Esophagus squamous epithelium (tissue), 5 donors: ENCODE measurements at regions not wholly inside any gene's neighbourhood (a gene's known extent, or its start where the extent isn't known, plus 50 kb on each side); places are given as distances from the start of the nearest gene placed in this dataset.
"Not testable (repeated sequence)": the region's sequence is repeated elsewhere in the genome, so short reads cannot be mapped to it uniquely, and the experiment has no call there.

Experiments
- DNase-seq: peaks from one replicate; lab custom pipeline; 2025; lab: John Stamatoyannopoulos, UW
- H3K27ac ChIP-seq, 4 donors: fragments of 200-600 bp; sonication (generic); one replicate each; pipeline ENCODE4 v1.5.1; 2016 to 2019; ENCODE audit warnings: mild to moderate bottlenecking in 1 of 4
- H3K27me3 ChIP-seq, 4 donors: fragments of 200-600 bp; sonication (generic); 1 replicate in 3 of 4; 2 replicates in 1 of 4; pipeline versions ENCODE4 v1.5.1 to v1.6.0; 2017 to 2021; ENCODE audit warnings: antibody characterized with exemption in 1 of 4
- H3K36me3 ChIP-seq, 3 donors: fragments of 200-600 bp; sonication (generic); one replicate each; pipeline ENCODE4 v1.5.1; 2016 to 2019
- H3K4me1 ChIP-seq, 3 donors: fragments of 200-600 bp; sonication (generic); one replicate each; pipeline ENCODE4 v1.5.1; 2017 to 2019
- H3K4me3 ChIP-seq, 4 donors: fragments of 200-600 bp; sonication (generic); 1 replicate in 3 of 4; 2 replicates in 1 of 4; pipeline ENCODE4 v1.5.1; 2016 to 2019; ENCODE audit warnings: mild to moderate bottlenecking in 2 of 4, moderate library complexity in 1 of 4
- H3K9me3 ChIP-seq, 3 donors: fragments of 200-600 bp; sonication (generic); one replicate each; pipeline ENCODE4 v1.5.1; 2016 to 2019
- CTCF ChIP-seq, 6 experiments: fragments of 450-650 bp in 4 of 6; fragments of 200-600 bp in 2 of 6; sonication (generic) in 2 of 6; IDR thresholded peaks; one replicate each; pipeline ENCODE4 v1.5.1; 2016 to 2019; ENCODE audit warnings: antibody characterized with exemption in 6 of 6, mild to moderate bottlenecking in 4 of 6, moderate library complexity in 4 of 6
- POLR2A ChIP-seq, 4 donors: fragments of 450-650 bp; IDR thresholded peaks; one replicate each; pipeline ENCODE4 v1.6.1; 2017; ENCODE audit warnings: antibody characterized with exemption in 4 of 4, mild to moderate bottlenecking in 4 of 4, moderate library complexity in 3 of 4
- WGBS, 2 donors: methylation state at CpG; one replicate each; pipeline ENCODE4 v1.1.5; 2018; 5-methylcytosine and 5-hydroxymethylcytosine counted together
- intact Hi-C: fragments of 100-400 bp; cut with DNase I; formaldehyde crosslinking; loops from one replicate; pipeline ENCODE4 v1.15.0; 2022
- donor health status: DM: yes; HTN: yes; CAD: no.

DNA sequence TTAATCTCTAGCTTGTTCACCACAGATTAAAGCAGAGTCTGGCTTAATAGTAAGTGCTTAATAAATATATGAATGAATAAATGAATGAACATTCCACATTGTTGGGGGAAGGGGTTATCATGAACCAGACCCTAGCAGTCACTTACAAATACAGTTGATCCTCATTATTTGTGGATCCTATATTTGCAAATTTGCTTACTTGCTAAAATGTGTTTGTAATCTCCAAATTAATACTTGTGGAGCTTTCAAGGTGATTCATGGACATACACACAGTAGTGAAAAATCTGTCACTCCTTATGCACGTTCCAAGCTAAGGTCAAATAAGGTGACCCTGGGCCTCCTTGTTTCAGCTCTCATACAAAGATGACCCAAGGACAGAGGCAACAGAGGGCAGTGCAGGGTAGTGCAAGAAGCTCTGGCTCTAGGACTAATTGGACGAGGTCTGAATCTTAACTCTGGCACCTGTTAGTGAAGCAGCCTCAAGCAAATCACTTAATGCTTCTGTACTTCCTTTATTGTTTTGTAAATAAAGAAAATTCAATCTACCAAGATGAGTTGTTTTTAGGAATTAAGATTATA, 112.8 kb upstream of the C2CD4B start:
- no peaks in the 10 kb centered on the region for H3K4me1 ChIP-seq
- H3K27me3 ChIP-seq = peaks cover 0 to 16% (median 0%) of the 10 kb centered on the region in 4 donors
- H3K36me3 ChIP-seq = no peaks in the 10 kb centered on the region
- 55 to 71% methylated on average over 2 of the region's 2 CpGs for WGBS, 2 donors
- intact Hi-C loops = no loop called here
- H3K27ac ChIP-seq = no peak overlapping the region
- no peaks in the 10 kb centered on the region for H3K9me3 ChIP-seq
- DNase-seq = no peak
- TF ChIP-seq POLR2A (IDR thresholded peaks at IDR 0.05) (no peak), CTCF (IDR thresholded peaks at IDR 0.05) (no peak)
- H3K4me3 ChIP-seq = no peak overlapping the region

DNA sequence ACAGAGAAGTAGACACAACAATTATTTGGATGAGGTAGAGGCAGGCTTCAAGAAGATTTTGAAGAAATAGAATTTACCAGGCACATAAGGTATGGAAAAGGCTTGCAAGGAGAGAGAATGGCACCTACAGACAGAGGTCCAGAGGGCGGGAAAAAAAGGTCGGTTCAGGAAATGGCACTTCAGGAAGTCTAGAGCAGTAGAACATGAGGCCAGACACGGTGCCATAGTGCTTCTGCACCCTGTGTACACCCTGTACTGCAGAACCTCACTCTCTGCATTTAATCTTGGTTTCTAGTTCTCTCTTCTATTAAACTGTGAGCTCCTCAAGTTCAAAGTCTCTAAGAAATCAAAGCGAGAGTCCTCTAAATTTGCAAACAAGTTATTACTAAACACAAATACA, 113.4 kb upstream of the C2CD4B start:
- H3K9me3 ChIP-seq = no peaks in the 10 kb centered on the region
- no peak overlapping the region for H3K27ac ChIP-seq
- no peak for DNase-seq
- no peaks in the 10 kb centered on the region for H3K4me1 ChIP-seq
- H3K4me3 ChIP-seq = no peak overlapping the region
- no peaks in the 10 kb centered on the region for H3K36me3 ChIP-seq
- TF ChIP-seq CTCF (IDR thresholded peaks at IDR 0.05) (no peak), POLR2A (IDR thresholded peaks at IDR 0.05) (no peak)
- peaks cover 0 to 16% (median 0%) of the 10 kb centered on the region in 4 donors for H3K27me3 ChIP-seq
- WGBS, 2 donors = 72 to 80% methylated on average over 4 of the region's 4 CpGs
- intact Hi-C loops = no loop called here

- Histone ChIP-seq H3K27ac (no peak overlapping the region), H3K4me3 (no peak overlapping the region), H3K4me1 (no peaks in the 10 kb centered on the region), H3K36me3 (no peaks in the 10 kb centered on the region), H3K9me3 (no peaks in the 10 kb centered on the region), H3K27me3 (peaks cover 0 to 17% (median 0%) of the 10 kb centered on the region in 4 donors)
- WGBS, 2 donors = 80 to 86% methylated on average over 5 of the region's 5 CpGs
- TF ChIP-seq POLR2A (IDR thresholded peaks at IDR 0.05) (no peak), CTCF (IDR thresholded peaks at IDR 0.05) (no peak)
- intact Hi-C loops = no loop called here
- DNase-seq = no peak
These were observed 114.0 kb upstream of the C2CD4B start for GRCh38 chr15:62279041-62279440.

DNA sequence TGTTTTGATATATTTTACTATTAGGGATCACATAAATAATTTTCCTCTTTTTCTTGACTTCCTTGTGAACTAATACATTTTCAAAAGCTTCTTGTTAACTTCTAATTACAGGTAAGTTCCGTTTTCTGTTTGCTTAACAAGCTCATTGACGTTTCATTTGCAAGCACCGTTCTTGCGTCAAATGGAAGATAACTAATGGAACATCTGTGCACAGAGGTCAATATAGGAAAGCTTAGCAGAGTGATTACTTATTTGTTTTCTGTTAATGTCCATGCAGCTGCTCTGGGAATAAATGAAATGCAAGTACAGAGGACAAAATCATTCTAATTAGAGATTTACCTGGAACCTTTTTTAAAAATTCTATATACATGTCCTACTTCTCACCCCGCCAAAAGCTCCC, 115.5 kb upstream of the C2CD4B start:
- WGBS, 2 donors = 49 to 52% methylated on average over 5 of the region's 5 CpGs
- Histone ChIP-seq H3K4me3 (no peak overlapping the region), H3K27ac (no peak overlapping the region), H3K4me1 (no peaks in the 10 kb centered on the region), H3K27me3 (peaks cover 0 to 31% (median 0%) of the 10 kb centered on the region in 4 donors), H3K9me3 (no peaks in the 10 kb centered on the region), H3K36me3 (no peaks in the 10 kb centered on the region)
- no peak for TF ChIP-seq CTCF (IDR thresholded peaks at IDR 0.05)
- no peak for TF ChIP-seq POLR2A (IDR thresholded peaks at IDR 0.05)
- DNase-seq = no peak
- intact Hi-C loops = no loop called here

DNA sequence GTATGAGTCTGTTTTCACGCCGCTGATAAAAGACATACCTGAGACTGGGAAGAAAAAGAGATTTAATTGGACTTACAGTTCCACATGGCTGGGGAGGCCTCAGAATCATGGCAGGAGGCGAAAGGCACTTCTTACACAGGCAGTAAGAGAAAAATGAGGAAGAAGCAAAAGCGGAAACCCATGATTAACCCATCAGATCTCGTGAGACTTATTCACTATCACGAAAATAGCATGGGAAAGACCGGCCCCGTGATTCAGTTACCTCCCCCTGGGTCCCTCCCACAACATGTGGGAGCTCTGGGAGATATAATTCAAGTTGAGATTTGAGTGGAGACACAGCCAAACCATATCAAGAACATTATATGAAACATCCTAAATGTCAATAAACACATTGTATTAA, 116.7 kb upstream of the C2CD4B start:
- WGBS, 2 donors = 78 to 87% methylated on average over 8 of the region's 8 CpGs
- H3K4me3 ChIP-seq, intact Hi-C loops, DNase-seq, H3K27ac ChIP-seq, H3K36me3 ChIP-seq, H3K4me1 ChIP-seq, H3K9me3 ChIP-seq: not testable (repeated sequence)
- H3K27me3 ChIP-seq = peaks cover 0 to 43% (median 0%) of the 10 kb centered on the region in 4 donors
